ENCODE measurements at regions not wholly inside any gene's neighbourhood (a gene's known extent, or its start where the extent isn't known, plus 50 kb on each side); places are given as distances from the start of the nearest gene placed in this dataset.

- Histone ChIP-seq H3K9ac (ENCODE audit: low read depth, low read length) (no peak overlapping the region), H3K27me3 (ENCODE audit: control insufficient read depth, insufficient read depth, low read length) (no peaks in the 10 kb centered on the region)
Measured at GRCh38 chr2:59680863-59681262, 872.6 kb downstream of the BCL11A start.

DNA sequence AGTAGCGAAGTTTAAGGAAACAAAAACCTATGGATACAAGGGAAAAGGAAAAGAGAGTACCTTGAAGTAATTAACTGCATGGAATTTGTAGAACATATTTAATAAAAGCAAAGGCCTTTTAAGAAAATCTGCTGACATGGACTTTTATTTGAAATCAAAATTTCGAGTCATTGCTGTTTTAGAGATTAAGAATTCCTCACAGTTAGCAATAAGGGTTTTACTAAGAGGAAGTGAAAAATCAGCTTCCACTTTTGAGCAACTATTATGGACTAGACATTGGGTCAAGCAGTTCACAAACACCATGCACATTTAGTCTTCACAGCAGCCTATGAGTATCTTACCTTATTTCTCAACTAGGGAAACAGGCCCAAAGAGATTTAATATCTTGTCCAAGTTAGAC, 876.3 kb downstream of the BCL11A start:
- no peaks in the 10 kb centered on the region for H3K36me3 ChIP-seq (ENCODE audit: insufficient read depth, low read length)
- no peaks in the 10 kb centered on the region for H3K9me3 ChIP-seq (replicated peaks; ENCODE audit: low read length)
- no peak overlapping the region for H3K9ac ChIP-seq (ENCODE audit: low read depth, low read length)
- no peak overlapping the region for H3K4me3 ChIP-seq (ENCODE audit: low read length)
- H3K27me3 ChIP-seq (ENCODE audit: control insufficient read depth, insufficient read depth, low read length), result no peaks in the 10 kb centered on the region
- H3K4me2 ChIP-seq (ENCODE audit: low read length), result no peak overlapping the region
- no peaks in the 10 kb centered on the region for H3K4me1 ChIP-seq (ENCODE audit: control insufficient read depth, insufficient read depth, low read length)

More at GRCh38 chr2:59680863-59681262, 872.6 kb downstream of the BCL11A start:
- H3K4me3 ChIP-seq (ENCODE audit: low read length), result no peak overlapping the region
- H3K9me3 ChIP-seq (replicated peaks; ENCODE audit: low read length), result no peaks in the 10 kb centered on the region
- no peaks in the 10 kb centered on the region for H3K4me1 ChIP-seq (ENCODE audit: control insufficient read depth, insufficient read depth, low read length)
- H3K36me3 ChIP-seq (ENCODE audit: insufficient read depth, low read length), result no peaks in the 10 kb centered on the region
- H3K4me2 ChIP-seq (ENCODE audit: low read length), result no peak overlapping the region

- Histone ChIP-seq H3K4me3 (ENCODE audit: low read length) (no peak overlapping the region), H3K9me3 (replicated peaks; ENCODE audit: low read length) (no peaks in the 10 kb centered on the region), H3K4me2 (ENCODE audit: low read length) (no peak overlapping the region), H3K9ac (ENCODE audit: low read depth, low read length) (no peak overlapping the region), H3K36me3 (ENCODE audit: insufficient read depth, low read length) (no peaks in the 10 kb centered on the region), H3K4me1 (ENCODE audit: control insufficient read depth, insufficient read depth, low read length) (no peaks in the 10 kb centered on the region), H3K27me3 (ENCODE audit: control insufficient read depth, insufficient read depth, low read length) (no peaks in the 10 kb centered on the region)
Measured at GRCh38 chr2:59674100-59674499, 879.4 kb downstream of the BCL11A start.

DNA sequence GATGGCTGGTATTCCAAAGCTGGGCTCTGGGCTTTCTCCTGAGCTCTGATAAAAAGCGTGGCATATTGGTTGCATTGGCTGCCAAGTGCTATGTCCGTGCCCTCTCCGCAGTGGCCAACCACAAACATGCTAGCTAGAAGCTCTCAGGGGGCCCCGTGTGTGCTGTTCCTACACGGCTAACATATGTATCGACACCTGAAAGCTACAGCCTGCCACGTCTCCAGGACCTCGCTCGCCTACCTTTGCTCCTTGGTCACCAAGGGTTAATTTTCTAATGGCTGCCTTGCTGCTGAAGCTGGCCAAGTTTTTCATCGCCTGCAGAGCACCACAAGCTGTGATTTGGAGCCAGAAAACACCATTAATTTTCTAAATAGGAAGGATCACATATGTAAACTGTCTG, 888.4 kb downstream of the BCL11A start:
- H3K9me3 ChIP-seq (replicated peaks; ENCODE audit: low read length), result no peaks in the 10 kb centered on the region
- no peak overlapping the region for H3K9ac ChIP-seq (ENCODE audit: low read depth, low read length)
- H3K27me3 ChIP-seq (ENCODE audit: control insufficient read depth, insufficient read depth, low read length), result no peaks in the 10 kb centered on the region
- H3K4me2 ChIP-seq (ENCODE audit: low read length), result no peak overlapping the region
- H3K4me1 ChIP-seq (ENCODE audit: control insufficient read depth, insufficient read depth, low read length), result no peaks in the 10 kb centered on the region
- no peak overlapping the region for H3K4me3 ChIP-seq (ENCODE audit: low read length)
- H3K36me3 ChIP-seq (ENCODE audit: insufficient read depth, low read length), result no peaks in the 10 kb centered on the region

GRCh38 chr2:59662127-59662861, 891.2 kb downstream of the BCL11A start:
- Histone ChIP-seq H3K4me1 (ENCODE audit: control insufficient read depth, insufficient read depth, low read length) (no peaks in the 10 kb centered on the region), H3K4me2 (ENCODE audit: low read length) (no peak overlapping the region), H3K9ac (ENCODE audit: low read depth, low read length) (no peak overlapping the region), H3K27me3 (ENCODE audit: control insufficient read depth, insufficient read depth, low read length) (no peaks in the 10 kb centered on the region), H3K4me3 (ENCODE audit: low read length) (no peak overlapping the region), H3K36me3 (ENCODE audit: insufficient read depth, low read length) (no peaks in the 10 kb centered on the region), H3K9me3 (replicated peaks; ENCODE audit: low read length) (no peaks in the 10 kb centered on the region)

- Histone ChIP-seq H3K27me3 (ENCODE audit: control insufficient read depth, insufficient read depth, low read length) (no peaks in the 10 kb centered on the region), H3K9ac (ENCODE audit: low read depth, low read length) (no peak overlapping the region), H3K4me1 (ENCODE audit: control insufficient read depth, insufficient read depth, low read length) (no peaks in the 10 kb centered on the region), H3K4me2 (ENCODE audit: low read length) (no peak overlapping the region), H3K4me3 (ENCODE audit: low read length) (no peak overlapping the region), H3K9me3 (replicated peaks; ENCODE audit: low read length) (no peaks in the 10 kb centered on the region), H3K36me3 (ENCODE audit: insufficient read depth, low read length) (no peaks in the 10 kb centered on the region)
Measured at GRCh38 chr2:59660262-59660661, 893.2 kb downstream of the BCL11A start.

GRCh38 chr2:59658906-59659635, 894.4 kb downstream of the BCL11A start:
- no peak overlapping the region for H3K9ac ChIP-seq (ENCODE audit: low read depth, low read length)
- no peaks in the 10 kb centered on the region for H3K4me1 ChIP-seq (ENCODE audit: control insufficient read depth, insufficient read depth, low read length)
- no peak overlapping the region for H3K4me2 ChIP-seq (ENCODE audit: low read length)
- H3K4me3 ChIP-seq (ENCODE audit: low read length), result no peak overlapping the region
- no peaks in the 10 kb centered on the region for H3K9me3 ChIP-seq (replicated peaks; ENCODE audit: low read length)
- no peaks in the 10 kb centered on the region for H3K36me3 ChIP-seq (ENCODE audit: insufficient read depth, low read length)
- no peaks in the 10 kb centered on the region for H3K27me3 ChIP-seq (ENCODE audit: control insufficient read depth, insufficient read depth, low read length)

- no peak overlapping the region for H3K4me3 ChIP-seq (ENCODE audit: low read length)
- H3K36me3 ChIP-seq (ENCODE audit: insufficient read depth, low read length), result no peaks in the 10 kb centered on the region
- H3K4me2 ChIP-seq (ENCODE audit: low read length), result no peak overlapping the region
- no peaks in the 10 kb centered on the region for H3K9me3 ChIP-seq (replicated peaks; ENCODE audit: low read length)
- no peaks in the 10 kb centered on the region for H3K4me1 ChIP-seq (ENCODE audit: control insufficient read depth, insufficient read depth, low read length)
- H3K27me3 ChIP-seq (ENCODE audit: control insufficient read depth, insufficient read depth, low read length), result no peaks in the 10 kb centered on the region
- H3K9ac ChIP-seq (ENCODE audit: low read depth, low read length), result no peak overlapping the region
Measured at GRCh38 chr2:59655809-59656208, 897.6 kb downstream of the BCL11A start.

DNA sequence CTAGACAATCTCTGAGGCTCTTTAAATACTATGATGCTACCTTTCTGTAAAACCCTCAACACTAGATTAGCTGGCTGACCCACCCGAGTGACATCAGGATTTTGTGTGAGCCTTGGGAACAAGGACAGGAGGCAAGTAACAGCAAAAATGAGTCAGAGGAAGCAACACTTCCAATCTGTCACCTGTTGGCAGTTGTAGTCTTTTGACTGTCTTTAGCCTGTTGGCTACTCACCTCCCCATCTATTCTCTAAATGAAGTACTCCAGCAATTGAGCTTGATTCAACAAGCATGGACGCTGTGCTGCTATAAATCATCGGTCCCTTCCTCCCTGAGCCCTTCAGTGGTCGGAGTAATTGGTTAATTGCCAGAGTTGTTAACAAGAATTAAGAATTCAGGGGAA, 898.7 kb downstream of the BCL11A start:
- Histone ChIP-seq H3K9ac (ENCODE audit: low read depth, low read length) (no peak overlapping the region), H3K4me2 (ENCODE audit: low read length) (no peak overlapping the region), H3K4me3 (ENCODE audit: low read length) (no peak overlapping the region)

DNA sequence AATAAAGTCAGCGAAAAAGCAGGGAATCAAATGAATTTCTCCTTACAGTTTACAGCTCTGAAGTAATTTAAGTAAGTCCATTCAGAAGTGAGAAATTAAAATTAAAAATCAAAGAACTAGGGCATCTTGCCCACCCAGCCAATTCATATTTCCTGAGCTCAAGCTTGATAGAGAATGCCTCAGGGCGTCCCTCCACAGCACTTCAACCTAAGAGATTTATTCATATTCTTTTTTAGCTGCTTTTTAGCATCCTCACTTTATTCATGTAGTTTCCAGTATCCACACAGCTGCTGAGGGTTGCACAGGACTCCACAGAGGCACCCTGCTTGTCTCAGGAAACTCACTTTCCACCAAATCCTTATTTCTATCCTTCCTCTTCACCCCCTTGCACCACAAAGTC, 900.3 kb downstream of the BCL11A start:
- Histone ChIP-seq H3K27me3 (ENCODE audit: control insufficient read depth, insufficient read depth, low read length) (no peaks in the 10 kb centered on the region), H3K4me2 (ENCODE audit: low read length) (no peak overlapping the region), H3K36me3 (ENCODE audit: insufficient read depth, low read length) (no peaks in the 10 kb centered on the region), H3K4me1 (ENCODE audit: control insufficient read depth, insufficient read depth, low read length) (no peaks in the 10 kb centered on the region), H3K9ac (ENCODE audit: low read depth, low read length) (no peak overlapping the region), H3K4me3 (ENCODE audit: low read length) (no peak overlapping the region), H3K9me3 (replicated peaks; ENCODE audit: low read length) (no peaks in the 10 kb centered on the region)

More for the DNA sequence above, 898.7 kb downstream of the BCL11A start:
- Histone ChIP-seq H3K9me3 (replicated peaks; ENCODE audit: low read length) (no peaks in the 10 kb centered on the region), H3K27me3 (ENCODE audit: control insufficient read depth, insufficient read depth, low read length) (no peaks in the 10 kb centered on the region), H3K4me1 (ENCODE audit: control insufficient read depth, insufficient read depth, low read length) (no peaks in the 10 kb centered on the region), H3K36me3 (ENCODE audit: insufficient read depth, low read length) (no peaks in the 10 kb centered on the region)

- no peak overlapping the region for H3K4me2 ChIP-seq (ENCODE audit: low read length)
- H3K36me3 ChIP-seq (ENCODE audit: insufficient read depth, low read length), result no peaks in the 10 kb centered on the region
- H3K27me3 ChIP-seq (ENCODE audit: control insufficient read depth, insufficient read depth, low read length), result no peaks in the 10 kb centered on the region
- no peak overlapping the region for H3K9ac ChIP-seq (ENCODE audit: low read depth, low read length)
- H3K4me1 ChIP-seq (ENCODE audit: control insufficient read depth, insufficient read depth, low read length), result no peaks in the 10 kb centered on the region
- H3K4me3 ChIP-seq (ENCODE audit: low read length), result no peak overlapping the region
- H3K9me3 ChIP-seq (replicated peaks; ENCODE audit: low read length), result peaks cover 6% of the 10 kb centered on the region
Measured at GRCh38 chr2:59630789-59631188, 922.7 kb downstream of the BCL11A start.

DNA sequence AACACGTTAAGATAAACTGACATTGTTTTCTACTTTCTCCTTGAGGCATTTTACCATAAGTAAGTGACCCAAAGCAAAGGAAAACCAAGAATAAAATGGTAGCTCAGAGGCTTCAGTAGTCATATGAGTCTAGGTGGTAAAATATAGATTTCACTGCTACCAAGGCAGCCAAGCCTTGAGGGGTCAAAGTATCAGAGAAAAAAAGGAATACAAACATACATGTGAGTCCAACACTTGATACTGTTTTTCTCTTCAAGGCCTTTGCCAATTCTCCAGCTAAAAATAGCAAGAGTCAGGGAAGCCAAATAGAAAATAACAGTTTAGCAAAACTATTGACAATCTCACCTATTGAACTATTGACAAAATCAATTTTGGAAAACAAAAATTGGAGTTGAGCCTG, 925.9 kb downstream of the BCL11A start:
- Histone ChIP-seq H3K36me3 (ENCODE audit: insufficient read depth, low read length) (no peaks in the 10 kb centered on the region), H3K4me2 (ENCODE audit: low read length) (no peak overlapping the region), H3K4me3 (ENCODE audit: low read length) (no peak overlapping the region), H3K9me3 (replicated peaks; ENCODE audit: low read length) (peaks cover 6% of the 10 kb centered on the region), H3K4me1 (ENCODE audit: control insufficient read depth, insufficient read depth, low read length) (no peaks in the 10 kb centered on the region), H3K9ac (ENCODE audit: low read depth, low read length) (no peak overlapping the region), H3K27me3 (ENCODE audit: control insufficient read depth, insufficient read depth, low read length) (no peaks in the 10 kb centered on the region)

Data from skeletal muscle satellite cell (primary cell).